OCI-LY7 (cell line): ENCODE measurements at regions not wholly inside any gene's neighbourhood (a gene's known extent, or its start where the extent isn't known, plus 50 kb on each side); places are given as distances from the start of the nearest gene placed in this dataset.

ENCODE experiments used
- BruUV-seq: library from RNA; stranded (reverse); fragments of 400-500 nt; replicated peaks from 2 replicates; lab custom pipeline; 2021; lab: Mats Ljungman, UMichigan
- CTCF ChIA-PET: fragments of 300-600 bp; sonication (Branson Sonifier 250); formaldehyde crosslinking; loops from one replicate; lab custom pipeline; 2022; ENCODE audit warnings: antibody characterized with exemption; ENCODE audit not compliant: unreplicated experiment; lab: Charles Lee
- POLR2A ChIA-PET: fragments of 300-600 bp; sonication (Branson Sonifier 250); formaldehyde crosslinking; loops from one replicate; lab custom pipeline; 2022; ENCODE audit warnings: antibody characterized with exemption; lab: Charles Lee
- DNase-seq: peaks from one replicate; pipeline ENCODE4 v3.0.0-alpha.2; 2015; ENCODE audit warnings: low spot score
- H2AFZ ChIP-seq: fragments of 200-600 bp; sonication (generic), shearing (Covaris generic); 2 replicates; pipeline ENCODE4 v1.6.1; 2014; ENCODE audit warnings: mild to moderate bottlenecking, antibody characterized with exemption, low read length, moderate library complexity
- H3K27ac ChIP-seq: fragments of 200-600 bp; sonication (generic); 2 replicates; pipeline ENCODE4 v1.5.1; 2014; ENCODE audit warnings: mixed run types, low read depth, mild to moderate bottlenecking, moderate library complexity, low read length, inconsistent platforms; ENCODE audit not compliant: poor library complexity, severe bottlenecking
- H3K36me3 ChIP-seq: fragments of 200-600 bp; sonication (generic); 2 replicates; pipeline ENCODE4 v1.6.1; 2014; ENCODE audit warnings: mild to moderate bottlenecking, antibody characterized with exemption, low read length, moderate library complexity, mixed read lengths; ENCODE audit not compliant: insufficient read depth
- H3K4me1 ChIP-seq: fragments of 200-600 bp; sonication (generic); 2 replicates; pipeline ENCODE4 v1.5.1; 2014; ENCODE audit warnings: mild to moderate bottlenecking, low read length; ENCODE audit not compliant: insufficient read depth, poor library complexity, severe bottlenecking
- H3K4me2 ChIP-seq: fragments of 200-600 bp; sonication (generic); 2 replicates; pipeline ENCODE4 v1.6.1; 2014; ENCODE audit warnings: mild to moderate bottlenecking, low read length
- H3K4me3 ChIP-seq: fragments of 200-600 bp; sonication (generic); 2 replicates; pipeline ENCODE4 v1.5.1; 2014; ENCODE audit warnings: mild to moderate bottlenecking, low read depth, low read length; ENCODE audit not compliant: poor library complexity, severe bottlenecking
- H3K79me2 ChIP-seq: fragments of 200-600 bp; sonication (generic); 2 replicates; pipeline ENCODE4 v1.6.1; 2016; ENCODE audit warnings: low read depth, mild to moderate bottlenecking, low read length, moderate library complexity, mixed read lengths; ENCODE audit not compliant: insufficient read depth
- H3K9me2 ChIP-seq: fragments of 200-600 bp; sonication (generic); 2 replicates; pipeline ENCODE4 v1.6.1; 2016; ENCODE audit warnings: mild to moderate bottlenecking, low read length, mixed read lengths; ENCODE audit not compliant: insufficient read depth
- H3K9me3 ChIP-seq: fragments of 200-600 bp; sonication (generic); 2 replicates; pipeline ENCODE4 v1.6.1; 2014; ENCODE audit warnings: mild to moderate bottlenecking, mixed run types, low read length, mixed read lengths
- H4K20me1 ChIP-seq: fragments of 200-600 bp; sonication (generic); 2 replicates; pipeline ENCODE4 v1.6.1; 2014; ENCODE audit warnings: mild to moderate bottlenecking, antibody characterized with exemption, low read length, moderate library complexity, mixed read lengths; ENCODE audit not compliant: insufficient read depth
- CTCF ChIP-seq: fragments of 200-600 bp; sonication (generic); conservative IDR thresholded peaks from 2 replicates; pipeline ENCODE4 v1.5.1; 2014; ENCODE audit warnings: mild to moderate bottlenecking, antibody characterized with exemption, low read length, moderate library complexity, mixed read lengths
- EZH2phosphoT487 ChIP-seq: fragments of 200-600 bp; sonication (generic); IDR thresholded peaks from 2 replicates; pipeline ENCODE4 v1.6.1; 2018; ENCODE audit warnings: low read depth, borderline replicate concordance, mild to moderate bottlenecking, mixed run types, antibody characterized with exemption, low read length, moderate library complexity, mixed read lengths
- intact Hi-C: fragments of 100-400 bp; cut with micrococcal nuclease; formaldehyde crosslinking; loops from one replicate; pipeline ENCODE4 v1.10.0; 2022; ENCODE audit not compliant: unreplicated experiment

- Histone ChIP-seq H3K4me2 (no peak overlapping the region), H3K79me2 (no peaks in the 10 kb centered on the region), H2AFZ (no peak overlapping the region), H3K9me2 (no peaks in the 10 kb centered on the region), H3K4me3 (no peak overlapping the region), H3K4me1 (no peaks in the 10 kb centered on the region), H4K20me1 (no peaks in the 10 kb centered on the region), H3K27ac (no peak overlapping the region), H3K9me3 (no peaks in the 10 kb centered on the region), H3K36me3 (no peaks in the 10 kb centered on the region)
- intact Hi-C loops, result no loop called here
- no TSS peak for BruUV-seq
- TF ChIP-seq EZH2phosphoT487 (no peak), CTCF (no peak)
- DNase-seq, result no peak
- POLR2A ChIA-PET, result no interaction called here
- CTCF ChIA-PET, result no interaction called here
Measured at GRCh38 chr14:51575349-51576116, 76.2 kb upstream of the FRMD6 start.

DNA sequence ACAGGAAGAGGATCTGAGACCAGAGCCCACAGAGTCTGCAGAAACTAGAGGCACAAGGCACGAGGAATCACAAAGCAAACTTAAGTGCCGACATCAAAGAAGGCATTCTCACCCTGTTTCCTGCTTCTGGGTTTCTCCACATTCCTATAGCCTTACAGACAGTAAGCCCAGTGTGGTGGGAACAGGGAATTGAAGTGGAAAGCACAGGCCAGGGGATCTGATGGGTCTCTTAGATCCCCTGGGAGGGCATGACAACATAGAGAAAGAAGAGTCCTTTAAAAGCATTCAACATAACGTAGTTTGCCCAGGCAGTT is 75.6 kb upstream of the FRMD6 start:
- no TSS peak for BruUV-seq
- Histone ChIP-seq H3K27ac (no peak overlapping the region), H3K4me3 (no peak overlapping the region), H2AFZ (no peak overlapping the region), H4K20me1 (no peaks in the 10 kb centered on the region), H3K9me2 (no peaks in the 10 kb centered on the region), H3K36me3 (no peaks in the 10 kb centered on the region), H3K4me2 (no peak overlapping the region), H3K9me3 (no peaks in the 10 kb centered on the region), H3K4me1 (no peaks in the 10 kb centered on the region), H3K79me2 (no peaks in the 10 kb centered on the region)
- ChIA-PET POLR2A (no interaction called here), CTCF (no interaction called here)
- TF ChIP-seq EZH2phosphoT487, result no peak
- no peak for TF ChIP-seq CTCF
- DNase-seq, result no peak
- intact Hi-C loops, result no loop called here

DNA sequence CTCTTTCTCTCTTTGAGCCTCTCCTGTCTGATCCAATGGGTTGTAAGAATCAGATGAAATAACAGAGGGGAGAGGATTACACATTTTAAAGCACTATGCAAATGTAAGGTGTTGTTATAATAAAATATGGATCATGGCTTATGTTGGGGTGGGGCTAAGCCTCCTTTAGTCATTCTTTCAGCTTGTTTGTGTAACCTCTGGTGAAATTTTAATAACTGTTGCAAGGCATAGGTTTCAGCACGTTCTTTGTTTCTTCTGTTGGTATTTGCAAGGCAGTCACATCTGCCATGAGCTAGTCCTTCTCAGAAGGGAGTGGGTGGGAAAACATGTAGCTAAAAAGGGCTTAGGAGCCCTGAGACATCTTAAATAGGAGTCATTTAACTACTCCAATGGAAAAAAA is 74.8 kb upstream of the FRMD6 start:
- DNase-seq, result no peak
- BruUV-seq, result no TSS peak
- Histone ChIP-seq H3K9me3 (no peaks in the 10 kb centered on the region), H3K4me2 (no peak overlapping the region), H2AFZ (no peak overlapping the region), H3K27ac (no peak overlapping the region), H3K9me2 (no peaks in the 10 kb centered on the region), H3K4me3 (no peak overlapping the region), H3K36me3 (no peaks in the 10 kb centered on the region), H3K79me2 (no peaks in the 10 kb centered on the region), H4K20me1 (no peaks in the 10 kb centered on the region), H3K4me1 (no peaks in the 10 kb centered on the region)
- intact Hi-C loops, result no loop called here
- TF ChIP-seq EZH2phosphoT487, result no peak
- TF ChIP-seq CTCF, result no peak
- ChIA-PET POLR2A (no interaction called here), CTCF (no interaction called here)
